Fibroblast of mammary gland (primary cell): ENCODE measurements at regions not wholly inside any gene's neighbourhood (a gene's known extent, or its start where the extent isn't known, plus 50 kb on each side); places are given as distances from the start of the nearest gene placed in this dataset.

ENCODE experiments used
- DNase-seq: peaks from one replicate; pipeline ENCODE4 v3.0.0-alpha.2; 2010; ENCODE audit warnings: low read depth
- H3K4me3 ChIP-seq: 2 replicates; pipeline ENCODE4 v1.5.1; 2011; ENCODE audit warnings: low read depth, mild to moderate bottlenecking, low read length, moderate library complexity; ENCODE audit not compliant: control insufficient read depth
- TF ChIP-seq, protein P1 (sequence below): conservative IDR thresholded peaks from 2 replicates; pipeline ENCODE4 v1.5.1; 2011; ENCODE audit warnings: low read depth, low read length, inconsistent platforms; ENCODE audit not compliant: control insufficient read depth, insufficient read depth

DNA sequence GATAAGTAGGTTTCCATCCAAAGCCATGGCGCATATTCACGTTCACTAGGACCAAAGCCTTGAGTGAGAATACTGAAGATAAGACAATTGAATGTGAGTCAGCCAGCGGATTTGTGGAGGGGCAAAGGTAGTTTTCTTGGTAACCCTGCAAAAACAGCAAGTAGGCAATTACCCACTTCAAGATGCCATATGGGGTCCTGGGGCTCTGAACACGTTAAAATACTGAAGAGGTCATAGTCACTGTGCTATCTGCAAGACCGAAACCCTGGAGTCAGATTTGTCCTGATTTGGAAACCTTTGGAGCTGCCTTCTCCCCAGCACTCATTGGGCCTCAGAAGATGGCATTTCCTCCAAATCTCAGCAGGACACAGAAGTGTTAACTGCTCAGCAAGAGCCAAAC is 646.9 kb upstream of the LMCD1 start:
- H3K4me3 ChIP-seq = no peak overlapping the region
- no peak for DNase-seq
- TF ChIP-seq, protein P1, sequence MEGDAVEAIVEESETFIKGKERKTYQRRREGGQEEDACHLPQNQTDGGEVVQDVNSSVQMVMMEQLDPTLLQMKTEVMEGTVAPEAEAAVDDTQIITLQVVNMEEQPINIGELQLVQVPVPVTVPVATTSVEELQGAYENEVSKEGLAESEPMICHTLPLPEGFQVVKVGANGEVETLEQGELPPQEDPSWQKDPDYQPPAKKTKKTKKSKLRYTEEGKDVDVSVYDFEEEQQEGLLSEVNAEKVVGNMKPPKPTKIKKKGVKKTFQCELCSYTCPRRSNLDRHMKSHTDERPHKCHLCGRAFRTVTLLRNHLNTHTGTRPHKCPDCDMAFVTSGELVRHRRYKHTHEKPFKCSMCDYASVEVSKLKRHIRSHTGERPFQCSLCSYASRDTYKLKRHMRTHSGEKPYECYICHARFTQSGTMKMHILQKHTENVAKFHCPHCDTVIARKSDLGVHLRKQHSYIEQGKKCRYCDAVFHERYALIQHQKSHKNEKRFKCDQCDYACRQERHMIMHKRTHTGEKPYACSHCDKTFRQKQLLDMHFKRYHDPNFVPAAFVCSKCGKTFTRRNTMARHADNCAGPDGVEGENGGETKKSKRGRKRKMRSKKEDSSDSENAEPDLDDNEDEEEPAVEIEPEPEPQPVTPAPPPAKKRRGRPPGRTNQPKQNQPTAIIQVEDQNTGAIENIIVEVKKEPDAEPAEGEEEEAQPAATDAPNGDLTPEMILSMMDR = no peak

DNA sequence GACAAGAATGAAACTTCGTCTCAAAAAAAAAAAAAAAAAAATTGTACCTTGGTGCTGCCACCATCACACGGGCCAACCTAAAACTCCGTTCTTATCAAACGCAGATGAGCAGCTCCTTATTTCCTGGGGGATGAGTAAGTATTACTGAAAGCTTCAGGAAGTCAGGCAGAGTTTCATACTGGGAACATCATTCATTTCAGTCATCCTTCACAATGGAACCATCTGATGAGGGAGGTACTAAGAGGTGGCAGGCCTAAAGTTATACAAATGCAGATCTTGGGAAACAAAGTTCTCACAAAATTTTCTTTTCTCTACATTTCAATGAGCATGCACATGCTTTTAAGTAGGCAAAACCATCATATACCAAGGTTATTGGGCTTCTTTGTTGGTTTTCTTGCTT is 636.0 kb upstream of the LMCD1 start:
- TF ChIP-seq, protein P1 = no peak
- no peak for DNase-seq
- H3K4me3 ChIP-seq = no peak overlapping the region

- DNase-seq = no peak
- TF ChIP-seq, protein P1 = no peak
- no peak overlapping the region for H3K4me3 ChIP-seq
Measured at GRCh38 chr3:7867587-7867986, 634.0 kb upstream of the LMCD1 start.

DNA sequence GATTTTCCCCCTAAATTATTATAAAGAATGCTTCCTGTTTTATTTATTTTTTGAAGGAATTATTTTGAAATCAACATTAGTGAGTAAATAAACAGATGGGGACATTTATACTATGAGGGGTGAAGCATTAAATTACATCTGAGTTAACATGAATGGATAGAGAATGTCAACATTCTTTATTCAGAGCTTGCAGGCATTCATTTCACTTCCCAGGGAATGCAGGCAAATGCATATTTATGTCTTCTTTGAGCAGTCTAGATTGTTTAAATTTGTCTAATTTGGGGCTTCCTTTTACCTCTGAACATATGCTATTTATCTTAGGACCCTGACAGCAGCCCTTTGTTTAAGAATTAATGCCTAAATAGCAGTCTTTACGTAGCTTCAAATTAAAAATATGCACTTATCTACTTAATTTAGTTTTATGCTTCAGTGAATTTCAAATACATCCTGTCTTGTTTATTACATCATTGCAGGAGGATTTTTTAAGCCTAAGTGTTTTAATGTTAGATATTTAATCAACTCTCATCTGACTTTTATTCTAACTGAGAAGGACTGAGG is 630.5 kb upstream of the LMCD1 start:
- no peak for DNase-seq
- TF ChIP-seq, protein P1 = no peak
- no peak overlapping the region for H3K4me3 ChIP-seq

- H3K4me3 ChIP-seq = no peak overlapping the region
- DNase-seq = no peak
- TF ChIP-seq, protein P1 = no peak
Measured at GRCh38 chr3:7874116-7874515, 627.5 kb upstream of the LMCD1 start.

GRCh38 chr3:7875925-7876324 is 625.7 kb upstream of the LMCD1 start:
- no peak overlapping the region for H3K4me3 ChIP-seq
- DNase-seq = no peak
- TF ChIP-seq, protein P1 = no peak
